SU-DHL-6 (cell line): ENCODE measurements at regions not wholly inside any gene's neighbourhood (a gene's known extent, or its start where the extent isn't known, plus 50 kb on each side); places are given as distances from the start of the nearest gene placed in this dataset.

Experiments used
- CTCF ChIP-seq: fragments of 200-600 bp; sonication (generic); IDR thresholded peaks from one replicate; pipeline ENCODE4 v1.5.1; 2017; ENCODE audit warnings: antibody characterized with exemption, mild to moderate bottlenecking, low read length, moderate library complexity; ENCODE audit not compliant: insufficient read depth, poor library complexity, severe bottlenecking
- EZH2phosphoT487 ChIP-seq: fragments of 200-600 bp; sonication (generic), shearing (Covaris generic); conservative IDR thresholded peaks from 2 replicates; pipeline ENCODE4 v1.6.1; 2018; ENCODE audit warnings: mild to moderate bottlenecking, antibody characterized with exemption, low read length, moderate library complexity, mixed read lengths

- TF ChIP-seq CTCF: no peak
- TF ChIP-seq EZH2phosphoT487: no peak
Measured at GRCh38 chr5:107265193-107265592, 405.5 kb downstream of the EFNA5 start.
